GM12873 (cell line): ENCODE measurements at regions not wholly inside any gene's neighbourhood (a gene's known extent, or its start where the extent isn't known, plus 50 kb on each side); places are given as distances from the start of the nearest gene placed in this dataset.

Experiments used
- TF ChIP-seq, protein P1 (sequence below): IDR thresholded peaks from 2 replicates; pipeline ENCODE4 v1.5.1; 2012; ENCODE audit warnings: low read depth, mild to moderate bottlenecking, moderate library complexity, low read length, control low read depth; ENCODE audit not compliant: insufficient read depth; ENCODE audit errors: missing control alignments

DNA sequence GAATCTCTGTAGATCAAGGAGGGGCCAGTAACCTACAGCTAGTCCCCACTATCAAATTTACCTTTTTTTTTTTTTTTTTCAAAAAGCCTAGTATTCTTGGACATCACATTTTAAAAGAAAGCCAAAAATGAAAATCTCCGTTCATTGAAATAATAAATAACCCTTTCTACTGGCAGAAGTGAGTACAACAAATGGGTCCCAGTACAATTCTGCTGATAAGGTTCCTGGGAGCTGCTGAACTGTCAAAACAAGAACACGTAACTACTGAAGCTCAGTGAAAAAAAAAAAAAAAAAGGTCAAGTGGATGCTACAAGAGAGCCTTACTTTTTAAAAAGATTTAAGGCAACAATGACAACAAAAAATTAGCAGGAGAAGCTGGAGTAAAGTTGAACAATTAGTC, 464.9 kb downstream of the EPM2A start:
- TF ChIP-seq, protein P1, sequence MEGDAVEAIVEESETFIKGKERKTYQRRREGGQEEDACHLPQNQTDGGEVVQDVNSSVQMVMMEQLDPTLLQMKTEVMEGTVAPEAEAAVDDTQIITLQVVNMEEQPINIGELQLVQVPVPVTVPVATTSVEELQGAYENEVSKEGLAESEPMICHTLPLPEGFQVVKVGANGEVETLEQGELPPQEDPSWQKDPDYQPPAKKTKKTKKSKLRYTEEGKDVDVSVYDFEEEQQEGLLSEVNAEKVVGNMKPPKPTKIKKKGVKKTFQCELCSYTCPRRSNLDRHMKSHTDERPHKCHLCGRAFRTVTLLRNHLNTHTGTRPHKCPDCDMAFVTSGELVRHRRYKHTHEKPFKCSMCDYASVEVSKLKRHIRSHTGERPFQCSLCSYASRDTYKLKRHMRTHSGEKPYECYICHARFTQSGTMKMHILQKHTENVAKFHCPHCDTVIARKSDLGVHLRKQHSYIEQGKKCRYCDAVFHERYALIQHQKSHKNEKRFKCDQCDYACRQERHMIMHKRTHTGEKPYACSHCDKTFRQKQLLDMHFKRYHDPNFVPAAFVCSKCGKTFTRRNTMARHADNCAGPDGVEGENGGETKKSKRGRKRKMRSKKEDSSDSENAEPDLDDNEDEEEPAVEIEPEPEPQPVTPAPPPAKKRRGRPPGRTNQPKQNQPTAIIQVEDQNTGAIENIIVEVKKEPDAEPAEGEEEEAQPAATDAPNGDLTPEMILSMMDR = no peak

DNA sequence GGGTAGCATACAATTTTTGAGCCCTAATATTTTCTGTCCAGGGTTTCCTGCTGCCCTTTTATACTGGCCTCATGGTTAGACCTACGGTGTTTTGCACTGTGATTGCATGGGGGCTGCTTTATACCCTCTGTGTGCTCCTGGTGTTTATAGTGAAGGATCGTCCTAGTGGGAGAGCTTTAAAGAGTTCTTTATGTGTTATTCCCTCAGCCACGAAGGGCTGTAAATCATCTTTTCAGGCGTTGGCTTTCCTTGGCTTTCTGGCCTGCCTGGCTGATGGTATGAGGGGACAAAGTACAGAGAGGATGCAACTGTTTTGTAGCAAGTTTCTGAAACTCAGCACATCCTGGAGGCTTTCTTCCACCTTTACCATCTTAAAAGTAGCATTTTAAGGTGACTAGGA, 464.3 kb downstream of the EPM2A start:
- TF ChIP-seq, protein P1 = no peak

DNA sequence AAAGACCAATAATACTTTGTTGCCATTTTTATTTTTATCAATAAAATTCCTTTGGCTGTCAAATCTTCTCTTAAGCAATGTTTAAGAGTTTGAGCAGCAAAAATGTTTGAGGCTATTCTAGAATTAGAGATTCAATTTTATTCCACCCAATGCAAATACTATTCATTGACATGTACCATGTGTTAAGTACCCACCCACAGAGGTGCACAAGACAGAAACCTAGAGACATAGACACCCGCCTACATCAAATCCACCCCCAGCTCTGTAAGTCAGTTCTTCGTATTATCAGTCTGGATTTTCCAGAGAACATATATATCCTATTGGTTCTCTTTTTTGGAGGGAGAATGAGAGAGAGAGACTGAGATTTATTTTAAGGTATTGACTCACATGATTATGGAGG, 463.7 kb downstream of the EPM2A start:
- TF ChIP-seq, protein P1 = no peak

DNA sequence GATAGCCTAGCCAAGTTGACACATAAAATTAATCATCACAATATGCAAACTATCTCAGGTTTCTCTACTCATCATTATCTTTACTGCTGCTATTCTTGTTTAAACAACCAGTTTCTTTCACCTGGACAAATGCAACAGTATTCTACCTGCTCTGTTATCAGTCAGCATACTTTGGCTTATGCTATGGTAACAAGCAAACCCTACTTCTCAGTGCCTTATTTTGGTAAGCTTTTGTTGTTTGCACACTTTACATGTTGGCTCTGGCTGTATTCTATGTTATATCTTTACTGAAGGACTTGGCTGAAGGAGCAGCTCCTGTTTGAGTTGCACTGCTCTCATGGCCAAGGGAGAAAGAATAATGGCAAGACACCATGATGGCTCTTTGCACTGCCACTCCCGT, 463.1 kb downstream of the EPM2A start:
- TF ChIP-seq, protein P1 = no peak

DNA sequence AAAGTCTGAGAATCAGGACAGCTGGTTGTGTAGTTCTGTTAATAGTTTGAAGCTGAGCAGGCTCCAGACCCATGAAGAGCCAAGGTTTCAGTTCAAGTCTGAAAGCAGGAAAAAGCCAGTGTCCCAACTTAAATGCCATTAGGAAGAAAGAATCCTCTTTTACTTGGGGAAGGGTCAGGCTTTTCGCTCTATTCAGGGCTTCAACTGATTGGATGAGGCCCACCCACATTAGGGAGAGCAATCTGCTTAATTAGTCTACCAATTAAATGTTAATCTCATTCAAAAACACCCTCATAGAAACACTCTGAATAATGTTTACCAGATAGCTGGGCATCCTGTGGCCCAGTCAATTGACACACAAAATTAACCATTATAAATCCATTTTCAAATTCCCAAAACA, 462.2 kb downstream of the EPM2A start:
- TF ChIP-seq, protein P1 = no peak

DNA sequence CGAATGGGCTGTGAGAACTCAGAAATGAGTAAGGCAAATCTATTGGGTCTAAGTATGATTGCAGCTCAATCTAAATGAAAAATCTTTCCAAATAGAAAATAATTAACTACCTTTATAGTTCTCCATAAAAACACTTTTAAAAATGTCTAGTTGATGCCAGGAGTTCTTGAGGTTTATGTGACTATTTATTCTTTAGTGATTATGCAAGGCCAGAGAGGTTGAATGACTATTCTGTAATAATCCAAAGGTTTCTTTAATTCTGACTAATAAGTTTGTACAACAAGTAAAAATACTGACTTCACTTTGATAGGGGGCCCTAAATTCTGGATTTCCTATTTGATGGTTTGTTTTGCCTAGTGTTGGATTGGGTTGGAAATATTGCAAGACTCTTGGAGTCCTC, 461.2 kb downstream of the EPM2A start:
- TF ChIP-seq, protein P1 = no peak

DNA sequence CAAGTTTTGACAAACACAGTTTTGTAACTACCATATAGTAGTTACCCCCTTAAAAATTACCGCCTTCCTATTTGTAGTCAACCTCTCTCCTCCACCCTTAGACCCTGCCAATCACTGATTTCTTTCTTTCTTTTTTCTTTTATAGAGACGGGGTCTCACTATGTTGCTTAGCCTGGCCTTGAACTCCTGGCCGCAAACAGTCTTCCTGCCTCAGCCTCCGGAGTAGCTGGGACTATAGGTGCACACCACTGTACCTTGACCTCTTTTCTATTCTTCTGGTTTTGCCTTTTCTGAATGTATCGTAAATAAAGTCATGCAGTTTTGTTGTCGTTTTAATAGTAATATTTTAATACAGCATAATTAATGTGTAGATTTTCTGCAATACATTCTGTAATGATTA, 460.3 kb downstream of the EPM2A start:
- TF ChIP-seq, protein P1 = no peak
